GM19035 (cell line): ENCODE measurements at regions not wholly inside any gene's neighbourhood (a gene's known extent, or its start where the extent isn't known, plus 50 kb on each side); places are given as distances from the start of the nearest gene placed in this dataset.

Source experiments
- ATAC-seq: cut with Tn5 transposase; IDR thresholded peaks from one replicate; pipeline ENCODE4 v1.9.1; 2021; ENCODE audit not compliant: unreplicated experiment

DNA sequence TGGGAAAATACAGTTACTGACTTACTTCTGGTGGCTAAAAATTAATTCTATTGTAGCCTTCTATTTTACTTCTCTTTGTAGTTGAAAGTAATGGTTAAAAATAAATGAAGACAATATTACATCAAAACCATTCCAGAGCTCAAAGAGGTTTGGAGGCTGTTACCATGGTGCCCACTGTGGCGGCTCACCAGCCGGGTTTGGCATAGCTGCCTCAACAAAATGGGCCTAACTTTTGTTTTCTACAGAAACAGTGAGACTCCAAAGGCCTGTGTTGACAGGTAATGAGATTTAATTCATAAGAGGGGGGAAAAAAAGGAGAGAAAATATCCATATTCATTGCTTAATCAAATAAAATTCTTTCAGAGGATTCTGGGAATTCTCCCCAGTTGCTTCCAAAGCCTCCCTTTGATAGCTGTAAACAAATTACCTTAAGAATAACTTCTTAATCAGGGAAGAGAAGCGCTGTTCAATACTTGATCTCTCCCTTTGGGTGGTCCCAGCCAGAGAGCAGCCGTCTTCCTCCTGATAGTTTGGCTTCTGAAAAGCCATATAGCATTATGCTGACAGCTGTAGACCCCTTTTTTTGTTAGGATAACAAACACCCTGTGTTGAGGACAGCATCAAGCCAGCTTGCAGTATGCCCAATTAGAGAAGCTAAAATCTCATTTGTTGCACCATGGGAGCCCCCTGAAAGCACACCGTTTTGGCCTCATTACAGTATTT is 266.8 kb downstream of the NEDD1 start:
- ATAC-seq: no peak

DNA sequence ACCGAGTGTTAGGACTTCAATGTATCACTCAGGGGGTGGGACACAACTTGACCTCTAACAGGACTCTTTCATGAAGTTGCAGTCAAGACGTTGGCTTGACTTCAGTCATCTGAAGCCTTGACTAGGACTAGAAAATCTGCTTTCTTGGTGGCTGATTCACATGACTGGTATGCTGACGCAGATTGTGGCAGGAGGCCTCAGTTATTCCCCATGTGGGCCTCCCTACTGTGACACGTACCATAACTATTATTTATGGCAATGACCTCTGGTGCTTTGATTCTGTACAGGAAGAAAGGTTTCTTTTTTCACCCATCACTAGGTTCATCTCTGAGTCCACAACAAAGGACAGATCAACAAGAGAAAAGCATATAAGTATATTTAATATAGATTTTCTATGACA is 270.4 kb downstream of the NEDD1 start:
- no peak for ATAC-seq

DNA sequence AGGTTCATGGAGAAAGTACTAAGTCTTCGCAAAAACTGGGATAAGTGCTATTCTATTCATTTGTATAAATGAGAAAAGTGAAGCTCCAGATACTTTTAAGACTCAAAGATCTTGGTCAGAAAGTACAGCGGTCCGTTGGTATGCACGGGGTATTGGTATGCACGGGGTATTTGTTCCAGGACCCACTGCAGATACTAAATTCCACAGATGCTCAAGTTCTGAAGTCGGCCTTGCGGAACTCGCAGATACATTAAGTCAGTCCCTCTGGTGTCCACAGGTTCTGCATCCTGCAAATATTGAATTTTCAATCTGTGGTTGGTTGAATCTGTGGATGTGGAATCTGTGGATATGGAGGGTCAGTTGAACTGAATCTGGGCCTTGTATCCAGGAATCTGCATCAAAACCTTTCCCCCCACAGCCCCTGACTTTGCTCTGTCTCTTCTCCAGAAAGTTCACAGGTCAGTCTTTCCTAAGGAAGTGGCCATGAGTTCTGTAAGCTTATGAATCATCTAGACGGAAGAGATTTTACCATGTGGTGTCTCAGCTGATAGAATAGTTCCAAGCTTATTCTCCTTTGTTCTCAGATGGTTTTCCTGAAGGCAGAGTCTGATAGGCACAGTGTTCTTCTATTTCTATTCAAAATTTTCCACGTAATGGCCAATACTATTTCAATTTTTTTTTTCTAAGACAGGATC is 274.7 kb downstream of the NEDD1 start:
- no peak for ATAC-seq

DNA sequence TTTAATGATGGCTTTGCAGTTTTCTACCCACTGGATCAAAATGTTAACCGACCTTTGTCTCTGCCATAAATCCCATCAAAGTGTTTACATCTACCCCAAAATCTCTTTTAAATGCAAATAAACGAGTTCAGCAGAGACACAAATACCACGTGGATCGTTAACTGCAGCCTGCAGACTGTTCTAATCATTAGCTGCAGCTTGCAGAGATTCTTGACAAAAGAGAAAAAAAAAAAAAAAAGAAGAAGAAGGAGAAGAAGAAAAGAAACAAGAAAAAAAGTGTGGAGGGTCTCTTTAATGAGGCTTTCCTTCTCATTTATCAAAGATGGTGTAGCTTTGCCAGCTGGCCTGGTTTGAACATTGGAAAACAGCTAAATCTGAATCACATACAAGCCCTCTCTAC is 275.7 kb downstream of the NEDD1 start:
- ATAC-seq: no peak

DNA sequence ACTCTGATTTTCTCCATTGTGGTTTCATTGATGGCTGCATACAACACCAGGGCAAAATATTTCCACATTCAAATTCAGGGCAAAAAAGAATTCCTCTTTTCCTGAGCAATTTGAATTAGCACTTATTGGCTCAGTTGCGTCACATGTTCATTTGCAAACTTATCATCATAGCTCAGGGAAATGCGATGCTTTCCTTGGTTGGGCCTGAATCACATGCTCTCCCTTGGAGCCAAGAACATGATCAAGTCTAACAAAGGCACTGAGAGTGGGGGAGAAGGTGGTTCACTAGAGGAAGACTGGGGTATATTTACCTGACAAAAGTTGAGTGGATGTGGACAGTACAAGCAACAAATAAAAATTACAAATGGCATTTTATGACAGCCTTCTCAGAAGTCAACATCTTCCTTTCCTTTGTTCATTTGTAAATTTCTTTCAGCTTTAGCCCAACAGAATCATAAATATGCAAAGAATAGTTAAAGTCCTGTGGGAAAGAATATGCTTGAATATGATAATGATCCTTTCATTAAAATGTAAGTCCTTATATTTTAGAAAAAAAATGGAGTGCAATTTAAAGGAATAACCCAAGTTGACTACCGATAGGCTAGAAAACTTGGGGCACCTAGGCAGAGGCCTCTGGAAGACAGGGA is 277.2 kb downstream of the NEDD1 start:
- ATAC-seq: no peak

DNA sequence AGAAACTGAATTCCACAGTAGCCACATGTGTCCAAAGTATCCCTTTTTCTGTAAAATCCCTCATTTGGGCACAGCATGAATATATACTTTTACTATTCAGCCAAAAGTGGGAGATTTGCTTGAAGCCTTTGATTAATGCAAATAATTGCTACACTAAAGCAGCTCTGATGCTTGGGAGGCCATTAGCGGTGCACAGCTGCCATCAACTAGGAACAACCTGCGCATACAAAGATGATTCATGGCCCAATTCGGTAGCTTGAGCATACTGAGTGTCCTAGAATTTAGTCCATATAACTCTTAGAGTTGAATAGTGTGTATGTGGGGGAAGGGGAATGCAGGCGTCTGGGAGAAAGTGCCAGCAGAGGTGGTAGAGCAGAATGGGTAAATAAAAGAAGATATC is 277.0 kb upstream of the RMST start:
- ATAC-seq: no peak

DNA sequence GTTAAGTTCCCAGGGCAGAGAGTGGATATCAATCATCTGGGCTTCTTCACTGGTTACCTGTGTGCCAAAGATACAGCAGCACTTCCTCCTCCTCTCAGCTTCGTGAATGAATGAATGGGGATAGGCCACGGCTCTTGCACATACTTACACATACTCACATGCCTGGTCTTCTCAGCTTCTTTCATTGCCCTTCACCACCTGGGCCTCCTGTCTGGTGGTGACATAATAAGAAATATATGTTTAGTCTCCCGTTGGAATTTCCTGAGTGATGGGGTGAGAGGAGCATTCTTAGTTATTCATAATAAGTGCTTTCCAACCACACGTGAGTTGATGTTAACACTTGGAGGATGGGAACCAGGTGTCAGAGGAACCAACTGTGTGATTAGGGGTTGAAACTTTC is 268.1 kb upstream of the RMST start:
- ATAC-seq: no peak

DNA sequence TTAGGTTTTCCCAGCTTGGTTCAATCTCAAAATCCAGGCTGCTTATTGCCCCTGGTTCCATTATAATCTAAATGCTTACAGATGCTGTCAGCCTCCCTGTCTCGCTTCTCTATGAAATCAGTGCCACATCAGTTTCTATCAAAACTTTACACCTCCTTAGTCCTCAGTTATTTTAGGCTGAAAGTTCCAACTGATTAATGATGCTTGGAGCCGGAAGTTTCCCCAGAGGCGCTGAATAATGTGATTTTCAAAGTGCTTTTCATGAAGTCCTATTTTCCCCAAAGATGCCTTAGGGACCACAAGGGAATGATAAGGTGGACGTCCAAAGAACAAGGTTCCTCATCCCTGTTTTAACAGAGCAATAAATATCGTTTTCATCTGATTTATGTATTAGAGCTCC is 262.4 kb upstream of the RMST start:
- ATAC-seq: no peak

DNA sequence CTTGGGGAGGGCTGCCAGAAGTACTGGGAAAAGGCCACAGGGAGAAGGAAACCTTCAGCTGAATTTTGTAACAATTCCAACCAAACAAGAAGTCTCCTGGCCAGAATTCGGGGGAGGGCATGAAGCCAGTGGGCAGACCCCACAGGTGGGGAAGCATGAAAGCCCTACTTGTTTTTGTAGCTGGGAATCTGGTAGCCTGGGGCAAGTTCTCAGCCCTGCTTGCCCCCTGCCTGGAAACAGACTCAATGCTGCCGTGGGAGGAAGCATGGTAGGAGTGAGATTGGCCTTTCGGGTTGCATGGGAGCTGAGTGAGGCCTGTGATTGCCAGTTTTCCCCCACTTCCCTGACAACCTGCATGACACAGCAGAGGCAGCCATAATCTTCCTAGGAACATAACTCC is 259.2 kb upstream of the RMST start:
- no peak for ATAC-seq

DNA sequence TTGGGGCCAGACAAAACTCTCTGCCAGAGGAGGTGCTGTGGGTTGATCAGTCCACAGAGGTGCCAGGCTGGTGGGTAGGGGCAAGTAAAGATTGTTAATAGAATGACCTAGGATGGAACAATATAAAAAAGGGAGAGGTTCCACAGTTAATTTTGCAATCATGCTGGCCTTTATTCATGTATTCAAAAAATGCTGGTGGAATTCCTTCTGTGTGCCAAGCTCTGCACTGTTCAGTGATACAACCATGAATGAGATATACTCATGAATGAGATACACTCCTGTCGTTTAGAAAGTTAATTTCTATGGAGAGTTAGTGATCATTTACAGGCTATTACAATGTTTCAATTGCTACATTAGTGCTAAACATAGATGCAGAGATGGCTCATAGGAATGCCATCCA is 252.6 kb upstream of the RMST start:
- no peak for ATAC-seq

DNA sequence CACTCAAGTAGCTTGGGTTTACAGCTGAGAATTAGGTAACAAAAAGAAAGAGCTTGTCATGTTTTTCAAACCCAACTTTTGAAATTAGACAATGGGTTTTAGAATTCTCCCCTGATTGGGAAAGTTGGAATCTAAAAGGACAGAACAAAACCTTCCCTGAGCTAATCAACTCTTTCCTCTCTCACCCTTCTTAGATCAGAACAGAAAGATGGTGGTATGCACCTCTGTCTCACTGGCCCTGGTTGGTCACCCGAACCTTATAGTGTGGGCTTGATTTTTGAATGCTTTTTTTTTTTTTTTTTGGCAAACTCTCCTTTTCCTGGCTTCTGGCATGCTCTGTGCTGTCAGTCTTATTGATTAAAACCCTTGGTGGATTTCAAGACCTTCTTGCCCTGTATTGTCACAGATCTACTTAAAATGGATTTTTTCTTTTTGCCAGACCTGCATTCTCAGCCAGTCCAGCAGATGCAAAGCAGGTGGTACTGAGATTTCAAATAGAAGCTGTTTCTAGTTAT is 251.1 kb upstream of the RMST start:
- no peak for ATAC-seq

DNA sequence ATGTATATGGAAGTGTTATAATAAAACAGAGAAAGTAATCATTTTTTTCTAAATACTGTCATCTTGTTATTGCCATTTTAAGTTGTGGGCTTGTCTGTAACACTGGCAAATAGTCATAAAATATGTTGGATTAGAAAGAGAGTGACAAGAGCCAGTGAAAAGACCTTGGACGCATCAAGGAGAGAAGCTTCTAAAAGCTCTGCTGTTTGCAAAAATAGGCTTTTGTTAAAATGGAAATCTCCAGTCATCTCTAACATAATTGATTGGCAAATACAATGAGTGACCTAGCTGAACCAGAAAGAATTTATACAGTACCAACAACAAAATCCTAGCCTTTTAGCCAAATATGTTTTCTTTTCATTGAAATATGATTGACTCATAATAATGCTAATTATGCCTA is 245.8 kb upstream of the RMST start:
- no peak for ATAC-seq

DNA sequence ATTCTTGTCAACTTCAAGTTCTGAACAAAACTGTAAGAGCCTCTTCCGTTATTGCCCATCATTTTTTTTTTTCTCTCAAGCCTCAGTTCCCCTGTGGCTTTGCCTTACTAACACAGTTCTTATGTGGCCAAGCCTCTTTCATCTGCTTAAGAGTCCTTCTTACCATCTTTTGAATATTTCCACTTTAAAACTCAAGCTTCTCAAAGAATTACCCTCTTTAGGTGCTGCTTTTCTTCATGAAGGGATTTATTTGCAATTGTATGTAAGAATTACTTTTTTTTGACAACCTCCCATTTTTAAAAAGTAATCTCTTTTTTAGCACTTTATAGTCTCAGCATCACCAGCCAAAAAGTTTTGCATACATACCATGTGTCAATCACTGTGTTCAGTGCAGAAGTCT is 240.2 kb upstream of the RMST start:
- no peak for ATAC-seq

DNA sequence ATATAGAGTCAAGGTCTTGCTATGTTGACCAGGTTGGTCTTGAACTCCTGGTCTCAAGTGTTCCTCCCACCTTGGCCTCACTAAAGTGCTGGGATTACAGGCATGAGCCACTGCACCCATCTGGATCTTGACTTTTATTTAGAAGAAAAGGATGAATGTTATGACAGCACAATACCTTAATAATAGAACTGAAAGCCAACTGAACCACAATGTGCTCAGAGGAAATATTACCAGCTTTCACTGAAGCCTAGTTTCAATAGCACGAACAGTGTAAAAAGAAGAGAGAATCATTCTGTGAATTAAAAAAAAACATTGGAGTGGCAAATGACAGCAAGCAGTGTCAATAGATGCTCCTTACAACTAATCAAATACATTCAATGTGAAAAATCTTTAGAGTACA is 239.2 kb upstream of the RMST start:
- no peak for ATAC-seq

DNA sequence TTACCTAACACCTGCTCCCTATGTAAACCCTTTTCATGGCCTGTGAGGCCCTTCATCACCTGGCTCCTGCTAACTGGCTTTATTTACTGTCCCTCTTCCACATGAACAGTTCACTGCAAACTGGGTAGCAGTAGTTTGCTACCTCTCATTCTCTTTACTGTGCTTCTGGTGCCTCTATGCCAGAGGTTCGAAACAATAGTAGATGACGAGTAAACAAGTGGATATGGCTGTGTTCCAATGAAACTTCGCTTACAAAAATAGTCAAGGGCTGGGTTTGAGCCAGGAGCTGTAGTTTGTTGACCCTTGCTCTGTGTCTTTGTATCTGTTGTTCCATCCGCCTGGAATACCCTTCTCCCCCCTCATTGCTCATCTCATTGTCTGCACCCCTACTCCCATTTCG is 233.6 kb upstream of the RMST start:
- no peak for ATAC-seq

DNA sequence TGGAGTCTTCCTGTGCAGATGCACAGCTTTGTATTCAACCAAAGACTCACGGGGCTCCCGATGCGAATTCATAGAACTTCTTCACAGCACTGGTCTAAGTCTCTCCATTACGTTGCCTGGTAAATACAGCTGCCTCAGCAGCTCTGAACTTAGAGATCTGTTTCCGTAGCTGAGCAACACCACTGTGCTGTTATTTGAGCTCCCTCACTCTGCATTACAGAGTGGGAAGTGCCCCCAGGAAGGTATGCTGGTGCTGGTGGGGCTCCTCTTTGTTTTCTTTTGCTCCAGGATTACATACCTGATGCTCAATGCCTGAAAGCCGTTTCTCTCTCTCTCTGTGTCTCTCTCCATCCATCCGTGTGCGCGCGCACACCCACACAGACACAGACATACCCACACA is 227.5 kb upstream of the RMST start:
- no peak for ATAC-seq

DNA sequence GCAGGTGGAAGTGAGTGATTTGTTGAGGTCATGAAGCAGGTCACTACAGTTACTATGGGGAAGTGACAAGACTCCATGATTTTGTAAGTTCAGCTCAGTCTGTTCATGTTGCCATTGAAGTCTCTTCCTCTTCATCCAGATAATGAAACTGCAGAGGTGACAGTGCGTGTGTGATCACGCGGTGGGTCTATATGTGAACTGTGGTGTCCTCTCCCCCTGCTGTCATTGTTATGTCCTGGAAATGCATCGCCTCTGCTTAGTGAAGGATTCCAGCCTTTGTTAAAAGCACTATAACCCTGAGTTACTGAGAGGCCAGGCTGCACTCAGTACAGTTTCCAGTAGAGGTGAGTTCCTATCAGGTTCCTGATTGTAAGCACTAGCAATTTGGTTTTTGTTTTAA is 216.2 kb upstream of the RMST start:
- ATAC-seq: no peak

DNA sequence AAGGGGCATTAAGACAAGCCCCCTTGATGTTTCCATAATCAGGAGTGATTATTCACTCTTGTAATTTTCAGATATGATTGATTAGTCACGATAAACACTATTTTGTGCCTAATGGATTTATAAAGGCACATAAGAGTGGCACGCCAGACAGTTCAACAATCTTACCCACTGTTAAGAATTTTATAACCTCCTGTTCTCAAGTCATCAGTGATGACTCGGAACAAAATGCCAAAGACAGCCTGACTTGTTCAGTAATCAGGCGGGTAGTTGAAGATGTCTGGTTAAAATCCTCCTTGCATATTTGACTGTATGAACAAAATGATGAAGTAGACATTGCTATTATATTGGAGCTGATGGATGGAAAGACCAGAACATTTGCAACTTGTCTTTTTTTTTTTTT is 212.1 kb upstream of the RMST start:
- no peak for ATAC-seq

DNA sequence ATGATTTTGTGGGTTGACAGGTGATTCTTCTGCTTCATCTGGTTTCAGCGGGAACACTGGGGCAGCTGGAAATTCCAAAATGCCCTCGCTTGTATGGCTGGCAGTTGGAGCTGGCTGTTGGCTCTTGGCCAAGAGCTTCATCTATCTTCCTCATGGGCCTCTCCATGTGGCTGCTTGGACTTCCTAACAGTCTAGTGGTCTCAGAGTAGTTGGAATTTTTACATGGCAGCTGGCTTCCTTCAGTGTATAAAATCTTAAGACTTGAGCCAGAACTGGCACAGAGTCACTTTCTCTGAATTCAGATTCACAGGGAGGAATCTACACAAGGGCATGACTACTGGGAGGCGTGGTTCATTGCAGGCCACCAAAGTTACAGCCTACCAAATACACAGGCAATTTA is 204.9 kb upstream of the RMST start:
- no peak for ATAC-seq

DNA sequence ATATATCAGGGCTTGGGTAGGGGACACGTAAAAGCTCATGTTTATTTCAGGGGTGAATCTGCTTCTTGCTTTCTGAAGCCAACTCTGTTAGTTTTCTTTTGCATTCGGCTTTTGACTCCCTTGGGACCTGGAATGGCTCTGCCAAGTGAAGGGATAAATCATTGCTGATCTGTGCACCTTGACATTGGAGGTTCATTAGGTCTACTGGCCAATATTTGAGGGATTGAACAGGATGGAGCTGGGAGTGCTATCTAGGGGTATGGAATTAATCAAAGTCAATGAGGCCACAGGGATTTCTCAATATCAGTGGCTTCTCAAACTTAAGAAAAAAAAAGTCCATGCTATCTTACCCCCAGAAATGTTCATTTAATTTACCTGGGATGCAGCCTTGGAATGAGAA is 203.5 kb upstream of the RMST start:
- ATAC-seq: no peak

DNA sequence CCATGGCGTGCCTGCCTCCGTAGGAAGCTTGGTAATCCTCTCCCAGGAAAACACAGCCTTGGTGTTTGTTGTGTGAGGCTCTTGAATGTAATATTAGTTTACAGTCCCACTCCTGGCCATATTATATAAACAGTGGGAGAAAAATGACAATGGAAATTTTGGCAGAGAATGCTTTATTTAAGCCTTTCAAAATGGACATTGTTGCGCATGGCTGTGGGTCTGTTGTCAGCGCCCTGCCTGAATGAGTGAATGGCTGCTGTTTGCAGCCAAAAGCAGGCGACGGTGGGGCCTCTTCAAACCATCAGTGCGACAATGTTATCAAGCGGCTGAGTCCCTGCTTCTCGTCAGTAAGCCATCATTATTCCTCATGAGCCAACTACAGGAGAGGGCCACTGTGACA is 201.8 kb upstream of the RMST start:
- ATAC-seq: no peak

DNA sequence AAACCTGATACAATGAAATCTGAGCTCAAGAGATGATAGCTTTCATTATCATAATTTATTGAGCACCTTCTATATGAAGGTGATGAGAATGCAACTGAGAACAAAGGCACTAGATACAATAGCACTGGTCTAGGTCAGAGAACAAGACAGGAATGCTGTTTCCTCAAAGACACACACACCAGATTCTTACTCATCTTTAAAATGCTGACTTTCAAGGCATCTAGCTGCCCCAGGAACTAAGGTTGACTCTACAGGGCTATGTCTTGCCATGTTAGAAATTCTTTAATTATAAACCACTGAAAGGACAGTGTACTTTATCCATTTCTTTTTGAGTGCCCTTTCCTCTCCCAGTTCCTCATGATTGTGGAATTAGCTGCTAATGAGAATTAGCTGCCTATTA is 195.4 kb upstream of the RMST start:
- no peak for ATAC-seq
